NCI-H345 (cell line): ENCODE measurements at regions not wholly inside any gene's neighbourhood (a gene's known extent, or its start where the extent isn't known, plus 50 kb on each side); places are given as distances from the start of the nearest gene placed in this dataset.
"Not testable (repeated sequence)": the region's sequence is repeated elsewhere in the genome, so short reads cannot be mapped to it uniquely, and the experiment has no call there.

Source experiments
- DNase-seq: peaks from one replicate; lab custom pipeline; 2025; lab: John Stamatoyannopoulos, UW

- no peak for DNase-seq
Measured at GRCh38 chr5:82956600-82956999, 120.6 kb downstream of the TMEM167A start.

GRCh38 chr5:82952326-82952725 is 124.9 kb downstream of the TMEM167A start:
- no peak for DNase-seq

GRCh38 chr5:82944267-82944666 is 132.9 kb downstream of the TMEM167A start:
- not testable (repeated sequence) for DNase-seq

- no peak for DNase-seq
Measured at GRCh38 chr5:82942083-82942881, 134.9 kb downstream of the TMEM167A start.

GRCh38 chr5:82938901-82939725 is 138.1 kb downstream of the TMEM167A start:
- no peak for DNase-seq

- DNase-seq = not testable (repeated sequence)
Measured at GRCh38 chr5:82932473-82933220, 144.5 kb downstream of the TMEM167A start.

GRCh38 chr5:82931110-82931509 is 146.1 kb downstream of the TMEM167A start:
- no peak for DNase-seq

GRCh38 chr5:82925061-82925411 is 152.2 kb downstream of the TMEM167A start:
- DNase-seq = no peak

GRCh38 chr5:82924226-82925060 is 152.8 kb downstream of the TMEM167A start:
- DNase-seq = no peak

- no peak for DNase-seq
Measured at GRCh38 chr5:82922086-82922734, 155.0 kb downstream of the TMEM167A start.

GRCh38 chr5:82918311-82919031 is 158.7 kb downstream of the TMEM167A start:
- DNase-seq = no peak

GRCh38 chr5:82917584-82917983 is 159.6 kb downstream of the TMEM167A start:
- no peak for DNase-seq

GRCh38 chr5:82913971-82914370 is 163.2 kb downstream of the TMEM167A start:
- no peak for DNase-seq

GRCh38 chr5:82912462-82912861 is 164.7 kb downstream of the TMEM167A start:
- no peak for DNase-seq

GRCh38 chr5:82911910-82912309 is 165.3 kb downstream of the TMEM167A start:
- no peak for DNase-seq

- no peak for DNase-seq
Measured at GRCh38 chr5:82910905-82911304, 166.3 kb downstream of the TMEM167A start.

- DNase-seq = no peak
Measured at GRCh38 chr5:82910491-82910890, 166.7 kb downstream of the TMEM167A start.

- no peak for DNase-seq
Measured at GRCh38 chr5:82909771-82910170, 167.4 kb downstream of the TMEM167A start.

GRCh38 chr5:82905986-82906385 is 171.2 kb downstream of the TMEM167A start:
- no peak for DNase-seq

- no peak for DNase-seq
Measured at GRCh38 chr5:82901281-82901888, 175.8 kb downstream of the TMEM167A start.
